AG04450 (cell line): ENCODE measurements at regions not wholly inside any gene's neighbourhood (a gene's known extent, or its start where the extent isn't known, plus 50 kb on each side); places are given as distances from the start of the nearest gene placed in this dataset.

Source experiments
- CTCF ChIA-PET: fragments of 300-600, 350-600 bp; formaldehyde crosslinking; extraction: SDS; loops from one replicate; lab custom pipeline; 2022; ENCODE audit warnings: antibody characterized with exemption, inconsistent platforms; lab: Charles Lee
- POLR2A ChIA-PET: fragments of 350-600 bp; formaldehyde crosslinking; extraction: SDS; loops from one replicate; lab custom pipeline; 2021; ENCODE audit warnings: antibody characterized with exemption, inconsistent platforms; lab: Yijun Ruan, JAX
- DNase-seq: peaks from one replicate; pipeline ENCODE4 v3.0.0-alpha.2; 2011; ENCODE audit warnings: low read depth, low spot score
- H3K27ac ChIP-seq: one replicate; pipeline ENCODE4 v1.5.1; 2012; ENCODE audit warnings: low read depth, low read length, control low read depth
- H3K27me3 ChIP-seq: one replicate; pipeline ENCODE4 v1.6.0; 2012; ENCODE audit warnings: low read length; ENCODE audit not compliant: control insufficient read depth, insufficient read depth
- H3K4me3 ChIP-seq: 2 replicates; pipeline ENCODE4 v1.5.1; 2011; ENCODE audit warnings: mild to moderate bottlenecking, low read depth, low read length, control low read depth
- H3K9me3 ChIP-seq: 2 replicates; pipeline ENCODE4 v1.5.1; 2012; ENCODE audit warnings: low read length; ENCODE audit not compliant: control insufficient read depth, insufficient read depth
- CTCF ChIP-seq: IDR thresholded peaks from 2 replicates; pipeline ENCODE4 v1.5.1; 2011; ENCODE audit warnings: low read depth, low read length, control low read depth, inconsistent platforms

DNA sequence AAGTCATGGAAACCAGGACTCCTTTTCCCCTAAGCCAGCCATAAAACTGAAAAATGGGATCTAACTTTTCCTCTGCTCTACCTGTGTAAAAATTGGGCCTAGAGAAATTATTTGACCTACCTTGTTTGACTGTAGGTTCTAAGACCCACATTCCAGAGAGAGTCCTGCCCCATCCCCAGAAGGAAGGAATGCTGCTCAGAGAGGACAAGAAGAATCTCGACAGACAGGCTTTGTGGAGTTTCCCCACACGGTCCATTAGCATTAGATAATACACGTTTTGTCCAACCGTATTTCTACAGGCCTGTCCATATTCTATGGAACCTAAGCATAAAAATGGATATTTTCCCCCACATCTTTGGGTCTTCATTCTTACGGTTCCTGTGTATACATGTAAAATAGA, 403.3 kb downstream of the METTL4 start:
- POLR2A ChIA-PET = no interaction called here
- H3K27ac ChIP-seq = no peak overlapping the region
- CTCF ChIA-PET = no interaction called here
- H3K27me3 ChIP-seq = no peaks in the 10 kb centered on the region
- H3K4me3 ChIP-seq = no peak overlapping the region
- DNase-seq = no peak
- no peaks in the 10 kb centered on the region for H3K9me3 ChIP-seq
- no peak for TF ChIP-seq CTCF

DNA sequence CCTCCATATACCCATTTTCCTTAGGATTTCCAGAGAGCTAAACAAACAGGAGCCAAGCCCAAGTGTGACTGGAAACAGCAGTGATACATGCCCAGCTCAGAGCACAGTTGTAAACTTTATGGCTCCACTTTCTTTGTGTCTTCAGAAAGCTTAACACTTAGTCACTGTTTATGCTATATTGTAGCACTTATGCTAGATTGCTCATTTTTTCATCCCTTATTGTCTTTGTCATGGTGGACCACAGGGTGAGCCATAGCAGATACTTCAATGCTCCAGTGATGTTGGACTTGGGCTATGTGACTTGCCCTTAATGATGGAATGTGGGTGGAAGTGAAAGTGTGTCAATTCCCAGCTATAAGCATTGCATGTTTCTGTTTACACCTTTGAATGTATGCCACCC, 401.6 kb downstream of the METTL4 start:
- no peaks in the 10 kb centered on the region for H3K9me3 ChIP-seq
- TF ChIP-seq CTCF = no peak
- no peak for DNase-seq
- CTCF ChIA-PET = interaction anchor here (1.3 kb wide), 1 partner anchor 65 kb away, joined by 3 read pairs; no protein-coding TSS in a partner anchor
- no peak overlapping the region for H3K4me3 ChIP-seq
- POLR2A ChIA-PET = no interaction called here
- no peaks in the 10 kb centered on the region for H3K27me3 ChIP-seq
- H3K27ac ChIP-seq = no peak overlapping the region

DNA sequence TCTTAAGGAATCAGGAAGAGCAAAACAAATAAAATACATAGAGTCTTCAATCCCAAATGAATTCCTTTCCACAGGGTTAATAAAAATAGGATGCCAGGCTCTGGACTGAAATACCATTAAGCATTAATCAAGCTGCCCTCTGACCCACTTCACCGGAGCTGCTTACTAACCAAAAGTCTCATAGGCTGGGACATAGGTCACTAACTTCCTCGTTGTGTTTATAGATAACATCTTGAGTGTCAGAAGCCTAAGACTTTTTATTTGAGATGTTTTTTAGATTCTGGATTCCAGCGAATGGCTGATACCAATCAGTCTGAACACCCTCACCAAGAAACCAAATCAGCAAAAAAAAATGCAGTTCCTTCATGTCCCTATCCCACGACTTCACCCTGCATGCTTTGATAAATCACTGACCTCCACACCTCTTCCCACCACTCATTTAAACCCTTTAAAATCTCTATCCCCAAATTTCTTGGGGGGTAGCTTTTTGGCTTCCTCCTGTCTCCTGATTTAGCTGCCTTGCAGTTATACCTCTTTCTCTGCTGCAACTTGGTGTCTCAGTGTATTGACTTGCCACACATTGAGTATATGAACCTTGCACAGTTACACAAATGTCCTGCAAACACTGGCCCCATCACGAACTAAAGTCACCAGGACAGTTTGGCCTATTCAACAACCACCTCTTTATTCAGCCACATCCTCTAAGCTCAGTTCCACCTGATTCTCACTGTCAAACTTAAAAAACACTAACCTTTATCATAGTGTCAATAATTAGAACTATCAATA, 399.3 kb downstream of the METTL4 start:
- ChIA-PET CTCF (interaction anchor here (1.3 kb wide), 1 partner anchor 52 kb away, joined by 3 read pairs; no protein-coding TSS in a partner anchor), POLR2A (no interaction called here)
- no peak for TF ChIP-seq CTCF
- Histone ChIP-seq H3K4me3 (no peak overlapping the region), H3K9me3 (no peaks in the 10 kb centered on the region), H3K27me3 (no peaks in the 10 kb centered on the region), H3K27ac (no peak overlapping the region)
- DNase-seq = no peak

GRCh38 chr18:2172881-2173280, 398.4 kb downstream of the METTL4 start:
- DNase-seq = no peak
- H3K27me3 ChIP-seq = no peaks in the 10 kb centered on the region
- ChIA-PET CTCF (interaction anchor here (1.2 kb wide), 1 partner anchor 68 kb away, joined by 3 read pairs; no protein-coding TSS in a partner anchor), POLR2A (no interaction called here)
- H3K4me3 ChIP-seq = no peak overlapping the region
- no peak for TF ChIP-seq CTCF
- H3K9me3 ChIP-seq = no peaks in the 10 kb centered on the region
- H3K27ac ChIP-seq = no peak overlapping the region

DNA sequence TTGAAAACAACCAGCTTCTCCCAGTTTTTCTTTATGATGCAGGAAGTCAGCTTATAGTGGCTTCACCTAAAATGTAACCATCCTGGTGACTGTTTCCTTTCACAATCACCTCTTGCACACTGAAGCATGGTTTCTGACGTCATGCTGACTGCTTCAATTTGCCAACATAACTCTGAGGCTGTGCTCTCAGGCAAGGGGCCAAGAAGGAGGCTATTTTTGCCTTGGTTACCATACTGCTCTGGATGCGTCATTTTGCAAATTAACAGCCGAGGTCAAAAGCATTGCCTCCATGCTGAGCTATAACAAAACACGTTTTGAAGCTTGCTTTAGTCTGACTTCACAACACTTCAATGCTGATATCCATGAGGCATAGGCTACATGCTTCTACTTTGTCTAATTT, 397.8 kb downstream of the METTL4 start:
- no peak overlapping the region for H3K4me3 ChIP-seq
- peak; percentile 56 for DNase-seq
- no peak overlapping the region for H3K27ac ChIP-seq
- H3K27me3 ChIP-seq = no peaks in the 10 kb centered on the region
- H3K9me3 ChIP-seq = no peaks in the 10 kb centered on the region
- ChIA-PET CTCF (interaction anchor here (1.0 to 1.2 kb wide), 2 partner anchors 69 to 369 kb away, joined by 3 read pairs; no protein-coding TSS in a partner anchor), POLR2A (no interaction called here)
- TF ChIP-seq CTCF = no peak
